Uterus (tissue), 3 donors: ENCODE measurements at regions not wholly inside any gene's neighbourhood (a gene's known extent, or its start where the extent isn't known, plus 50 kb on each side); places are given as distances from the start of the nearest gene placed in this dataset.

ENCODE experiments used
- DNase-seq, 2 donors: peaks; one replicate each; pipeline ENCODE4 v3.0.0-alpha.2; 2019 to 2020
- H3K27ac ChIP-seq, 2 donors: fragments of 200-600 bp; sonication (generic); 1 replicate in 1 of 2; 2 replicates in 1 of 2; pipeline ENCODE4 v1.5.1; 2016 to 2018
- H3K27me3 ChIP-seq, 2 donors: fragments of 200-600 bp; sonication (generic); one replicate each; pipeline ENCODE4 v1.5.1; 2018 to 2019; ENCODE audit warnings: control low read depth in 1 of 2
- H3K36me3 ChIP-seq, 2 donors: fragments of 200-600 bp; sonication (generic); one replicate each; pipeline ENCODE4 v1.5.1; 2019; ENCODE audit warnings: control low read depth in 1 of 2
- H3K4me1 ChIP-seq, 2 donors: fragments of 200-600 bp; sonication (generic); one replicate each; pipeline ENCODE4 v1.5.1; 2018 to 2019; ENCODE audit warnings: control low read depth in 1 of 2
- H3K4me3 ChIP-seq, 2 donors: fragments of 200-600 bp; sonication (generic); 1 replicate in 1 of 2; 2 replicates in 1 of 2; pipeline ENCODE4 v1.5.1; 2018 to 2019; ENCODE audit warnings: mild to moderate bottlenecking in 1 of 2
- H3K9me3 ChIP-seq, 2 donors: fragments of 200-600 bp; sonication (generic); one replicate each; pipeline ENCODE4 v1.5.1; 2019; ENCODE audit warnings: control low read depth in 1 of 2
- CTCF ChIP-seq, 4 experiments: fragments of 200-600 bp in 2 of 4; fragments of 450-650 bp in 2 of 4; sonication (generic) in 2 of 4; IDR thresholded peaks; one replicate each; pipeline ENCODE4 v1.5.1; 2016 to 2019; ENCODE audit warnings: antibody characterized with exemption in 4 of 4, mild to moderate bottlenecking in 2 of 4, moderate library complexity in 1 of 4
- POLR2A ChIP-seq, 2 donors: fragments of 450-650 bp; IDR thresholded peaks; one replicate each; pipeline ENCODE4 v1.6.1; 2016; ENCODE audit warnings: antibody characterized with exemption in 2 of 2, mild to moderate bottlenecking in 1 of 2, moderate library complexity in 1 of 2
- intact Hi-C: fragments of 100-400 bp; cut with DNase I; formaldehyde crosslinking; loops from one replicate; pipeline ENCODE4 v1.15.1; 2023; ENCODE audit warnings: low total_unique reads
- donor health status: DM: yes; HTN: yes; CAD: no.

- Histone ChIP-seq H3K36me3 (no peaks in the 10 kb centered on the region), H3K4me1 (no peaks in the 10 kb centered on the region), H3K4me3 (no peak overlapping the region), H3K27me3 (no peaks in the 10 kb centered on the region), H3K9me3 (no peaks in the 10 kb centered on the region), H3K27ac (no peak overlapping the region)
- peak; percentile 12 to 16 for DNase-seq
- intact Hi-C loops = no loop called here
- TF ChIP-seq CTCF (IDR thresholded peaks at IDR 0.05) = no peak
- TF ChIP-seq POLR2A (IDR thresholded peaks at IDR 0.05) = no peak
These were observed 278.6 kb downstream of the ADGRA3 start for GRCh38 chr4:22237155-22237751.

- Histone ChIP-seq H3K4me1 (no peaks in the 10 kb centered on the region), H3K36me3 (no peaks in the 10 kb centered on the region), H3K27me3 (no peaks in the 10 kb centered on the region), H3K4me3 (no peak overlapping the region), H3K27ac (no peak overlapping the region), H3K9me3 (no peaks in the 10 kb centered on the region)
- TF ChIP-seq CTCF (IDR thresholded peaks at IDR 0.05) = no peak
- TF ChIP-seq POLR2A (IDR thresholded peaks at IDR 0.05) = no peak
- no peak for DNase-seq
- intact Hi-C loops = no loop called here
These were observed 280.2 kb downstream of the ADGRA3 start for GRCh38 chr4:22235698-22236097.

GRCh38 chr4:22233230-22233629, 282.6 kb downstream of the ADGRA3 start:
- Histone ChIP-seq H3K9me3 (no peaks in the 10 kb centered on the region), H3K4me3 (no peak overlapping the region), H3K27ac (no peak overlapping the region), H3K4me1 (no peaks in the 10 kb centered on the region), H3K27me3 (no peaks in the 10 kb centered on the region), H3K36me3 (no peaks in the 10 kb centered on the region)
- no peak for DNase-seq
- TF ChIP-seq CTCF (IDR thresholded peaks at IDR 0.05) = no peak
- TF ChIP-seq POLR2A (IDR thresholded peaks at IDR 0.05) = no peak
- intact Hi-C loops = no loop called here

- Histone ChIP-seq H3K9me3 (no peaks in the 10 kb centered on the region), H3K4me1 (no peaks in the 10 kb centered on the region), H3K27ac (peak overlapping the region; percentile 50 to 58), H3K4me3 (no peak overlapping the region), H3K36me3 (no peaks in the 10 kb centered on the region), H3K27me3 (no peaks in the 10 kb centered on the region)
- intact Hi-C loops = no loop called here
- TF ChIP-seq POLR2A (IDR thresholded peaks at IDR 0.05) (no peak), CTCF (IDR thresholded peaks at IDR 0.05) (no peak)
- peak in 1 of 2 donors; percentile 33 for DNase-seq
These were observed 272.4 kb upstream of the KCNIP4 start for GRCh38 chr4:22220965-22221364.

- Histone ChIP-seq H3K9me3 (no peaks in the 10 kb centered on the region), H3K36me3 (no peaks in the 10 kb centered on the region), H3K27me3 (no peaks in the 10 kb centered on the region), H3K4me3 (no peak overlapping the region), H3K27ac (no peak overlapping the region), H3K4me1 (no peaks in the 10 kb centered on the region)
- intact Hi-C loops = no loop called here
- no peak for DNase-seq
- TF ChIP-seq POLR2A (IDR thresholded peaks at IDR 0.05) (no peak), CTCF (IDR thresholded peaks at IDR 0.05) (no peak)
These were observed 268.9 kb upstream of the KCNIP4 start for GRCh38 chr4:22217480-22217879.
